Transverse colon (tissue), 4 donors: ENCODE measurements at regions not wholly inside any gene's neighbourhood (a gene's known extent, or its start where the extent isn't known, plus 50 kb on each side); places are given as distances from the start of the nearest gene placed in this dataset.

Source experiments
- CTCF ChIP-seq, 5 experiments: fragments of 200-600 bp in 3 of 5; fragments of 450-650 bp in 2 of 5; sonication (generic) in 3 of 5; IDR thresholded peaks; 1 replicate in 2 of 5; 2 replicates in 3 of 5; pipeline ENCODE4 v1.5.1; 2016 to 2017; ENCODE audit warnings: antibody characterized with exemption in 5 of 5, inconsistent platforms in 3 of 5, mild to moderate bottlenecking in 2 of 5, moderate library complexity in 1 of 5
- EP300 ChIP-seq: sonication (generic); formaldehyde crosslinking; IDR thresholded peaks from one replicate; pipeline ENCODE4 v1.6.1; 2017; ENCODE audit warnings: antibody characterized with exemption, low read depth
- POLR2A ChIP-seq: fragments of 450-650 bp; IDR thresholded peaks from one replicate; pipeline ENCODE4 v1.6.1; 2016; ENCODE audit warnings: antibody characterized with exemption, mild to moderate bottlenecking, moderate library complexity
- POLR2AphosphoS5 ChIP-seq, 3 donors: sonication (generic); formaldehyde crosslinking; IDR thresholded peaks; one replicate each; pipeline ENCODE4 v1.6.1; 2016; ENCODE audit warnings: antibody characterized with exemption in 3 of 3

- no peak for TF ChIP-seq CTCF (IDR thresholded peaks at IDR 0.05)
- TF ChIP-seq EP300 = no peak
- no peak for TF ChIP-seq POLR2A
- no peak for TF ChIP-seq POLR2AphosphoS5 (IDR thresholded peaks at IDR 0.05)
Measured at GRCh38 chr14:56903304-56903969, 93.2 kb upstream of the OTX2 start.
